NCI-H524 (cell line): ENCODE measurements at regions not wholly inside any gene's neighbourhood (a gene's known extent, or its start where the extent isn't known, plus 50 kb on each side); places are given as distances from the start of the nearest gene placed in this dataset.
"Not testable (repeated sequence)": the region's sequence is repeated elsewhere in the genome, so short reads cannot be mapped to it uniquely, and the experiment has no call there.

Experiments
- DNase-seq, 2 experiments: peaks; one replicate each; lab custom pipeline; 2025; lab: John Stamatoyannopoulos, UW

- no peak for DNase-seq
These were observed 54.9 kb upstream of the ZNF678 start for GRCh38 chr1:227508431-227508830.

GRCh38 chr1:227506490-227507393, 56.6 kb upstream of the ZNF678 start:
- not testable (repeated sequence) for DNase-seq

GRCh38 chr1:227496045-227496444, 67.3 kb upstream of the ZNF678 start:
- not testable (repeated sequence) for DNase-seq

GRCh38 chr1:227493863-227494551, 69.3 kb upstream of the ZNF678 start:
- DNase-seq, result not testable (repeated sequence)

GRCh38 chr1:227490478-227490877, 72.9 kb upstream of the ZNF678 start:
- DNase-seq, result no peak

GRCh38 chr1:227490001-227490400, 73.4 kb upstream of the ZNF678 start:
- DNase-seq, result no peak

- DNase-seq, result peak; percentile 37 to 78
These were observed 73.8 kb upstream of the ZNF678 start for GRCh38 chr1:227489572-227489971.

- DNase-seq, result no peak
These were observed 75.8 kb upstream of the ZNF678 start for GRCh38 chr1:227487606-227488005.

GRCh38 chr1:227486559-227486958, 76.8 kb upstream of the ZNF678 start:
- DNase-seq, result no peak

- DNase-seq, result no peak
These were observed 81.4 kb upstream of the ZNF678 start for GRCh38 chr1:227482023-227482299.

GRCh38 chr1:227474072-227474471, 89.3 kb upstream of the ZNF678 start:
- DNase-seq, result not testable (repeated sequence)

- no peak for DNase-seq
These were observed 90.6 kb upstream of the ZNF678 start for GRCh38 chr1:227472772-227473171.

- DNase-seq, result no peak
These were observed 92.7 kb upstream of the ZNF678 start for GRCh38 chr1:227470688-227471087.

GRCh38 chr1:227469708-227470107, 93.6 kb upstream of the ZNF678 start:
- no peak for DNase-seq

GRCh38 chr1:227466039-227466645, 97.2 kb upstream of the ZNF678 start:
- DNase-seq, result peak in 1 of 2 experiments; percentile 52

GRCh38 chr1:227465256-227465655, 98.1 kb upstream of the ZNF678 start:
- DNase-seq, result no peak

- no peak for DNase-seq
These were observed 103.4 kb upstream of the ZNF678 start for GRCh38 chr1:227459977-227460376.

GRCh38 chr1:227459326-227459841, 104.0 kb upstream of the ZNF678 start:
- no peak for DNase-seq

GRCh38 chr1:227454686-227455085, 108.7 kb upstream of the ZNF678 start:
- no peak for DNase-seq

- no peak for DNase-seq
These were observed 109.6 kb upstream of the ZNF678 start for GRCh38 chr1:227453631-227454355.

GRCh38 chr1:227451954-227452353, 111.4 kb upstream of the ZNF678 start:
- DNase-seq, result no peak

- no peak for DNase-seq
These were observed 112.3 kb upstream of the ZNF678 start for GRCh38 chr1:227451057-227451456.
